Transverse colon (tissue), 3 donors: ENCODE measurements at regions not wholly inside any gene's neighbourhood (a gene's known extent, or its start where the extent isn't known, plus 50 kb on each side); places are given as distances from the start of the nearest gene placed in this dataset.

Experiments
- POLR2A ChIP-seq: fragments of 450-650 bp; IDR thresholded peaks from one replicate; pipeline ENCODE4 v1.6.1; 2016; ENCODE audit warnings: antibody characterized with exemption, mild to moderate bottlenecking, moderate library complexity
- TF ChIP-seq, protein P1 (sequence below), 5 experiments: fragments of 200-600 bp in 3 of 5; fragments of 450-650 bp in 2 of 5; sonication (generic) in 3 of 5; IDR thresholded peaks; 1 replicate in 2 of 5; 2 replicates in 3 of 5; pipeline ENCODE4 v1.5.1; 2016 to 2017; ENCODE audit warnings: antibody characterized with exemption in 5 of 5, inconsistent platforms in 3 of 5, mild to moderate bottlenecking in 2 of 5, moderate library complexity in 1 of 5

DNA sequence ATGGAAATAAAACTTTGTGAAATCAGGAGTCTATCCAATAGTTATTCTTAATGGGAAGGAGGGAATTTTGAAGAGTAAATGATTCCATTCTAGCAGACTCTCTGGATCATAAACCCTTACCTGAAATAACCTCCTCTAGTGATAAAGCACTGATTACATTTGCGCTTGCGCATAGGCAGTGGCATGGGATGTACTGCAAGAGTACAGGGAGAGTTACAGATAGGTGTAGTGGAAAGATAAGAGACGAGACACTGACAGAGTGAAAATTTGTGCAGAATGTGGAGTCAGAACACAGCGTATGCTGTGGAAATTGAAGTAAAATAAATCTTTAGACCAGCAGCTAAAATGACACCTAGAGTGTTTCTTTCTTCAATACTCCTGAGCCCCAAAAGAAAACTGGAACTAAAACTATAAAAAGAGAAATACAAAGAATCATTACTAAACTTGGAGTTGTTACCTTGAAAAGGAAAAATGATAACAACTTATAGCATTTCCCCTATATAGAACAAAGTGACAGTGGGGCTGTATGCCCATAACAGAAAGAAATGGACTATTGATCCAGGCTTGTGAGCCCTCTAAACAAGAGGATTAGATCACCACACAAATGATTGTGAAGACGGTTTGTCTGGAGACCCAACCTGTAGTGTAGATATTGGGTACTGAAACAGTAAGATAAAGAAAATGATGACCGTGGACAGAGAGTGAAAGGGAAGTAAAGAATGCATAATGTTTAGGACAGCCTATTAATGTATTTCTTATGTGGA lies 1471.2 kb upstream of the NUDT12 start:
- TF ChIP-seq, protein P1, sequence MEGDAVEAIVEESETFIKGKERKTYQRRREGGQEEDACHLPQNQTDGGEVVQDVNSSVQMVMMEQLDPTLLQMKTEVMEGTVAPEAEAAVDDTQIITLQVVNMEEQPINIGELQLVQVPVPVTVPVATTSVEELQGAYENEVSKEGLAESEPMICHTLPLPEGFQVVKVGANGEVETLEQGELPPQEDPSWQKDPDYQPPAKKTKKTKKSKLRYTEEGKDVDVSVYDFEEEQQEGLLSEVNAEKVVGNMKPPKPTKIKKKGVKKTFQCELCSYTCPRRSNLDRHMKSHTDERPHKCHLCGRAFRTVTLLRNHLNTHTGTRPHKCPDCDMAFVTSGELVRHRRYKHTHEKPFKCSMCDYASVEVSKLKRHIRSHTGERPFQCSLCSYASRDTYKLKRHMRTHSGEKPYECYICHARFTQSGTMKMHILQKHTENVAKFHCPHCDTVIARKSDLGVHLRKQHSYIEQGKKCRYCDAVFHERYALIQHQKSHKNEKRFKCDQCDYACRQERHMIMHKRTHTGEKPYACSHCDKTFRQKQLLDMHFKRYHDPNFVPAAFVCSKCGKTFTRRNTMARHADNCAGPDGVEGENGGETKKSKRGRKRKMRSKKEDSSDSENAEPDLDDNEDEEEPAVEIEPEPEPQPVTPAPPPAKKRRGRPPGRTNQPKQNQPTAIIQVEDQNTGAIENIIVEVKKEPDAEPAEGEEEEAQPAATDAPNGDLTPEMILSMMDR (IDR thresholded peaks at IDR 0.05) = no peak
- TF ChIP-seq POLR2A = no peak
